GM23338 (cell line): ENCODE measurements at regions not wholly inside any gene's neighbourhood (a gene's known extent, or its start where the extent isn't known, plus 50 kb on each side); places are given as distances from the start of the nearest gene placed in this dataset.

Experiments used
- CREB1 ChIP-seq: fragments of 250-450 bp; sonication (Bioruptor Pico); IDR thresholded peaks from 2 replicates; pipeline ENCODE4 v1.5.0; 2020; ENCODE audit warnings: low read depth, mild to moderate bottlenecking, moderate library complexity
- CTCF ChIP-seq, 2 experiments: fragments of 200-600 bp in 1 of 2; sonication (generic) in 1 of 2; conservative IDR thresholded peaks; 2 replicates each; pipeline versions ENCODE4 v1.5.1 to v1.6.1; 2016 to 2017; ENCODE audit warnings: antibody characterized with exemption in 2 of 2, low read depth in 2 of 2, mild to moderate bottlenecking in 2 of 2, moderate library complexity in 1 of 2
- EZH2 ChIP-seq: fragments of 200-600 bp; sonication (generic); IDR thresholded peaks from one replicate; pipeline ENCODE4 v1.8.0; 2017; ENCODE audit warnings: antibody characterized with exemption, mild to moderate bottlenecking, low read depth; ENCODE audit not compliant: unreplicated experiment
- EZH2phosphoT487 ChIP-seq: fragments of 200-600 bp; sonication (generic); IDR thresholded peaks from one replicate; pipeline ENCODE4 v1.8.1; 2018; ENCODE audit warnings: antibody characterized with exemption; ENCODE audit not compliant: unreplicated experiment
- JUNB ChIP-seq: IDR thresholded peaks from one replicate; pipeline ENCODE4 v1.6.1; 2016; ENCODE audit warnings: antibody characterized with exemption; ENCODE audit not compliant: unreplicated experiment
- NANOG ChIP-seq: IDR thresholded peaks from 2 replicates; pipeline ENCODE4 v1.6.1; 2016; ENCODE audit warnings: antibody characterized with exemption, borderline replicate concordance
- POLR2AphosphoS5 ChIP-seq: IDR thresholded peaks from 2 replicates; pipeline ENCODE4 v1.6.1; 2016; ENCODE audit warnings: antibody characterized with exemption, low read depth
- STAT1 ChIP-seq: IDR thresholded peaks from one replicate; pipeline ENCODE4 v1.6.1; 2016; ENCODE audit warnings: antibody characterized with exemption; ENCODE audit not compliant: unreplicated experiment
- ZNF114 ChIP-seq: fragments of 250-450 bp; sonication (Bioruptor Pico); IDR thresholded peaks from 2 replicates; pipeline ENCODE4 v1.5.0; 2020; ENCODE audit warnings: mild to moderate bottlenecking, moderate library complexity
- ZNF331 ChIP-seq: fragments of 250-450 bp; sonication (Bioruptor Pico); IDR thresholded peaks from 2 replicates; pipeline ENCODE4 v1.5.0; 2020; ENCODE audit warnings: low read depth, mild to moderate bottlenecking, moderate library complexity
- ZNF462 ChIP-seq: fragments of 250-450 bp; sonication (Bioruptor Pico); IDR thresholded peaks from 2 replicates; pipeline ENCODE4 v1.5.0; 2020; ENCODE audit warnings: mild to moderate bottlenecking, moderate library complexity
- TF ChIP-seq, protein P1 (sequence below): IDR thresholded peaks from 2 replicates; pipeline ENCODE4 v1.6.1; 2016; ENCODE audit warnings: antibody characterized with exemption
- TF ChIP-seq, protein P2 (sequence below): IDR thresholded peaks from one replicate; pipeline ENCODE4 v1.6.1; 2018; ENCODE audit warnings: antibody characterized with exemption; ENCODE audit not compliant: unreplicated experiment

GRCh38 chr12:59845293-59845692, 249.5 kb downstream of the SLC16A7 start:
- TF ChIP-seq CTCF (conservative IDR thresholded peaks at IDR 0.05; ENCODE audit: low read depth in 2 of 2), result no peak
- no peak for TF ChIP-seq EZH2
- TF ChIP-seq POLR2AphosphoS5, result no peak
- TF ChIP-seq ZNF331 (CRISPR knock-in tag), result no peak
- TF ChIP-seq CREB1 (CRISPR knock-in tag), result no peak
- TF ChIP-seq, protein P1, sequence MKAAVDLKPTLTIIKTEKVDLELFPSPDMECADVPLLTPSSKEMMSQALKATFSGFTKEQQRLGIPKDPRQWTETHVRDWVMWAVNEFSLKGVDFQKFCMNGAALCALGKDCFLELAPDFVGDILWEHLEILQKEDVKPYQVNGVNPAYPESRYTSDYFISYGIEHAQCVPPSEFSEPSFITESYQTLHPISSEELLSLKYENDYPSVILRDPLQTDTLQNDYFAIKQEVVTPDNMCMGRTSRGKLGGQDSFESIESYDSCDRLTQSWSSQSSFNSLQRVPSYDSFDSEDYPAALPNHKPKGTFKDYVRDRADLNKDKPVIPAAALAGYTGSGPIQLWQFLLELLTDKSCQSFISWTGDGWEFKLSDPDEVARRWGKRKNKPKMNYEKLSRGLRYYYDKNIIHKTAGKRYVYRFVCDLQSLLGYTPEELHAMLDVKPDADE, result no peak
- TF ChIP-seq JUNB, result no peak
- TF ChIP-seq, protein P2, sequence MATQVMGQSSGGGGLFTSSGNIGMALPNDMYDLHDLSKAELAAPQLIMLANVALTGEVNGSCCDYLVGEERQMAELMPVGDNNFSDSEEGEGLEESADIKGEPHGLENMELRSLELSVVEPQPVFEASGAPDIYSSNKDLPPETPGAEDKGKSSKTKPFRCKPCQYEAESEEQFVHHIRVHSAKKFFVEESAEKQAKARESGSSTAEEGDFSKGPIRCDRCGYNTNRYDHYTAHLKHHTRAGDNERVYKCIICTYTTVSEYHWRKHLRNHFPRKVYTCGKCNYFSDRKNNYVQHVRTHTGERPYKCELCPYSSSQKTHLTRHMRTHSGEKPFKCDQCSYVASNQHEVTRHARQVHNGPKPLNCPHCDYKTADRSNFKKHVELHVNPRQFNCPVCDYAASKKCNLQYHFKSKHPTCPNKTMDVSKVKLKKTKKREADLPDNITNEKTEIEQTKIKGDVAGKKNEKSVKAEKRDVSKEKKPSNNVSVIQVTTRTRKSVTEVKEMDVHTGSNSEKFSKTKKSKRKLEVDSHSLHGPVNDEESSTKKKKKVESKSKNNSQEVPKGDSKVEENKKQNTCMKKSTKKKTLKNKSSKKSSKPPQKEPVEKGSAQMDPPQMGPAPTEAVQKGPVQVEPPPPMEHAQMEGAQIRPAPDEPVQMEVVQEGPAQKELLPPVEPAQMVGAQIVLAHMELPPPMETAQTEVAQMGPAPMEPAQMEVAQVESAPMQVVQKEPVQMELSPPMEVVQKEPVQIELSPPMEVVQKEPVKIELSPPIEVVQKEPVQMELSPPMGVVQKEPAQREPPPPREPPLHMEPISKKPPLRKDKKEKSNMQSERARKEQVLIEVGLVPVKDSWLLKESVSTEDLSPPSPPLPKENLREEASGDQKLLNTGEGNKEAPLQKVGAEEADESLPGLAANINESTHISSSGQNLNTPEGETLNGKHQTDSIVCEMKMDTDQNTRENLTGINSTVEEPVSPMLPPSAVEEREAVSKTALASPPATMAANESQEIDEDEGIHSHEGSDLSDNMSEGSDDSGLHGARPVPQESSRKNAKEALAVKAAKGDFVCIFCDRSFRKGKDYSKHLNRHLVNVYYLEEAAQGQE, result no peak
- TF ChIP-seq EZH2phosphoT487, result no peak
- no peak for TF ChIP-seq ZNF462 (CRISPR knock-in tag)
- no peak for TF ChIP-seq STAT1
- no peak for TF ChIP-seq NANOG
- no peak for TF ChIP-seq ZNF114 (CRISPR knock-in tag)
